K562 (cell line): ENCODE measurements at regions not wholly inside any gene's neighbourhood (a gene's known extent, or its start where the extent isn't known, plus 50 kb on each side); places are given as distances from the start of the nearest gene placed in this dataset.

Experiments used
- DPF2 ChIP-seq: fragments of 450-650 bp; IDR thresholded peaks from 2 replicates; pipeline ENCODE4 v1.6.1; 2016
- EGR1 ChIP-seq: fragments of 450-650 bp; conservative IDR thresholded peaks from 2 replicates; pipeline ENCODE4 v1.6.1; 2017; ENCODE audit warnings: mild to moderate bottlenecking
- ETV6 ChIP-seq, 3 experiments: fragments of 150-350 bp in 1 of 3; sonication (generic) in 1 of 3; formaldehyde crosslinking in 1 of 3; IDR thresholded peaks; 2 replicates each; pipeline versions ENCODE4 v1.6.1 to v1.8.0; 2014 to 2022; ENCODE audit warnings: borderline replicate concordance in 2 of 3, low read depth in 2 of 3, antibody characterized with exemption in 1 of 3, low read length in 1 of 3, mild to moderate bottlenecking in 1 of 3, missing genetic modification reagents in 1 of 3
- EZH2 ChIP-seq: IDR thresholded peaks from 2 replicates; pipeline ENCODE4 v1.6.1; 2012; ENCODE audit warnings: low read depth, mild to moderate bottlenecking, inconsistent platforms, low read length, borderline replicate concordance
- HDAC2 ChIP-seq: fragments of 450-650 bp; IDR thresholded peaks from 2 replicates; pipeline ENCODE4 v1.6.1; 2016; ENCODE audit warnings: mild to moderate bottlenecking
- JUN ChIP-seq, 2 experiments: sonication (generic) in 1 of 2; formaldehyde crosslinking in 1 of 2; IDR thresholded peaks; 2 replicates each; pipeline versions ENCODE4 v1.6.1 to v1.8.0; 2012 to 2022; ENCODE audit warnings: borderline replicate concordance in 2 of 2, mild to moderate bottlenecking in 2 of 2, improper control_type of control experiment in 1 of 2, low read depth in 1 of 2, low read length in 1 of 2, missing genetic modification reagents in 1 of 2
- JUNB ChIP-seq: fragments of 450-650 bp; formaldehyde crosslinking; conservative IDR thresholded peaks from 2 replicates; pipeline ENCODE4 v1.4.0; 2020; ENCODE audit warnings: mild to moderate bottlenecking
- MCM5 ChIP-seq: fragments of 450-650 bp; IDR thresholded peaks from 2 replicates; pipeline ENCODE4 v1.6.1; 2016; ENCODE audit warnings: low read depth
- XRCC4 ChIP-seq: IDR thresholded peaks from one replicate; pipeline ENCODE4 v1.6.1; 2011; ENCODE audit not compliant: insufficient read depth, insufficient read length; ENCODE audit errors: extremely low read depth
- ZBTB1 ChIP-seq: sonication (generic); formaldehyde crosslinking; IDR thresholded peaks from 2 replicates; pipeline ENCODE4 v1.8.1; 2023; ENCODE audit warnings: missing genetic modification reagents, low read depth, mild to moderate bottlenecking, borderline replicate concordance
- ZNF253 ChIP-seq: fragments of 250-450 bp; sonication (Bioruptor Pico); conservative IDR thresholded peaks from 2 replicates; pipeline ENCODE4 v1.6.1; 2021; ENCODE audit warnings: mild to moderate bottlenecking
- TF ChIP-seq, protein P1 (sequence below), 3 experiments: IDR thresholded peaks in 2 of 3; conservative IDR thresholded peaks in 1 of 3; 2 replicates each; pipeline ENCODE4 v1.5.1; 2011 to 2012; ENCODE audit warnings: low read length in 3 of 3, mild to moderate bottlenecking in 3 of 3, control low read depth in 2 of 3, improper control_type of control experiment in 1 of 3, inconsistent platforms in 1 of 3, low read depth in 1 of 3, mixed read lengths in 1 of 3, moderate library complexity in 1 of 3; ENCODE audit not compliant: insufficient read depth in 2 of 3
- TF ChIP-seq, protein P2 (sequence below): fragments of 150-350 bp; IDR thresholded peaks from 2 replicates; pipeline ENCODE4 v1.6.1; 2014; ENCODE audit warnings: low read depth, mild to moderate bottlenecking, low read length, borderline replicate concordance
- TF ChIP-seq, protein P3 (sequence below): sonication (generic); formaldehyde crosslinking; IDR thresholded peaks from 2 replicates; pipeline ENCODE4 v1.8.1; 2023; ENCODE audit warnings: missing genetic modification reagents, mild to moderate bottlenecking, borderline replicate concordance

DNA sequence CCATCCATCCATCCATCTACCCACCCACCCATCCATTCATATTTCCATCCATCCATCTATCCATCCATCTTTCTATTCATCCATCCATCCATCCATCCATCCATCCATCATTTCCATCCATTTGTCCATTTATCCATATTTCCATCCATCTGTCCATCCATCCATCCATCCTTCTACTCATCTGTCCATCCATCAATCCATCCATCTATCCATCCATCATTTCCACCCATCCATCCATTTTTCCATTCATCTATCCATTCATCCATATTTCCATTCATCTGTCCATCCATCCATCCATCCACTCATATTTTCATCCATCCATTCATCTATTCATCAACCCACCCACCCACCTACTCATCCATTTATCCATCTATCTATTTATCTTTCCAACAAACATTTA is 229.6 kb downstream of the TEX29 start:
- no peak for TF ChIP-seq ZBTB1 (CRISPR knock-in tag)
- TF ChIP-seq JUN (IDR thresholded peaks at IDR 0.05; ENCODE audit: borderline replicate concordance, low read depth, low read length) = no peak
- TF ChIP-seq JUN (CRISPR knock-in tag; IDR thresholded peaks at IDR 0.05; ENCODE audit: borderline replicate concordance) = no peak
- no peak for TF ChIP-seq ETV6 (IDR thresholded peaks at IDR 0.05; ENCODE audit: borderline replicate concordance in 1 of 2, low read depth in 2 of 2, low read length in 1 of 2)
- TF ChIP-seq ETV6 (CRISPR knock-in tag; IDR thresholded peaks at IDR 0.05; ENCODE audit: borderline replicate concordance) = no peak
- TF ChIP-seq, protein P1, sequence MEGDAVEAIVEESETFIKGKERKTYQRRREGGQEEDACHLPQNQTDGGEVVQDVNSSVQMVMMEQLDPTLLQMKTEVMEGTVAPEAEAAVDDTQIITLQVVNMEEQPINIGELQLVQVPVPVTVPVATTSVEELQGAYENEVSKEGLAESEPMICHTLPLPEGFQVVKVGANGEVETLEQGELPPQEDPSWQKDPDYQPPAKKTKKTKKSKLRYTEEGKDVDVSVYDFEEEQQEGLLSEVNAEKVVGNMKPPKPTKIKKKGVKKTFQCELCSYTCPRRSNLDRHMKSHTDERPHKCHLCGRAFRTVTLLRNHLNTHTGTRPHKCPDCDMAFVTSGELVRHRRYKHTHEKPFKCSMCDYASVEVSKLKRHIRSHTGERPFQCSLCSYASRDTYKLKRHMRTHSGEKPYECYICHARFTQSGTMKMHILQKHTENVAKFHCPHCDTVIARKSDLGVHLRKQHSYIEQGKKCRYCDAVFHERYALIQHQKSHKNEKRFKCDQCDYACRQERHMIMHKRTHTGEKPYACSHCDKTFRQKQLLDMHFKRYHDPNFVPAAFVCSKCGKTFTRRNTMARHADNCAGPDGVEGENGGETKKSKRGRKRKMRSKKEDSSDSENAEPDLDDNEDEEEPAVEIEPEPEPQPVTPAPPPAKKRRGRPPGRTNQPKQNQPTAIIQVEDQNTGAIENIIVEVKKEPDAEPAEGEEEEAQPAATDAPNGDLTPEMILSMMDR (IDR thresholded peaks at IDR 0.05 in 2 of 3, conservative IDR thresholded peaks at IDR 0.05 in 1 of 3; ENCODE audit: insufficient read depth in 2 of 3, low read depth in 1 of 3, low read length in 3 of 3) = no peak
- TF ChIP-seq XRCC4 = no peak
- TF ChIP-seq HDAC2 = no peak
- TF ChIP-seq EGR1 = no peak
- TF ChIP-seq, protein P2, sequence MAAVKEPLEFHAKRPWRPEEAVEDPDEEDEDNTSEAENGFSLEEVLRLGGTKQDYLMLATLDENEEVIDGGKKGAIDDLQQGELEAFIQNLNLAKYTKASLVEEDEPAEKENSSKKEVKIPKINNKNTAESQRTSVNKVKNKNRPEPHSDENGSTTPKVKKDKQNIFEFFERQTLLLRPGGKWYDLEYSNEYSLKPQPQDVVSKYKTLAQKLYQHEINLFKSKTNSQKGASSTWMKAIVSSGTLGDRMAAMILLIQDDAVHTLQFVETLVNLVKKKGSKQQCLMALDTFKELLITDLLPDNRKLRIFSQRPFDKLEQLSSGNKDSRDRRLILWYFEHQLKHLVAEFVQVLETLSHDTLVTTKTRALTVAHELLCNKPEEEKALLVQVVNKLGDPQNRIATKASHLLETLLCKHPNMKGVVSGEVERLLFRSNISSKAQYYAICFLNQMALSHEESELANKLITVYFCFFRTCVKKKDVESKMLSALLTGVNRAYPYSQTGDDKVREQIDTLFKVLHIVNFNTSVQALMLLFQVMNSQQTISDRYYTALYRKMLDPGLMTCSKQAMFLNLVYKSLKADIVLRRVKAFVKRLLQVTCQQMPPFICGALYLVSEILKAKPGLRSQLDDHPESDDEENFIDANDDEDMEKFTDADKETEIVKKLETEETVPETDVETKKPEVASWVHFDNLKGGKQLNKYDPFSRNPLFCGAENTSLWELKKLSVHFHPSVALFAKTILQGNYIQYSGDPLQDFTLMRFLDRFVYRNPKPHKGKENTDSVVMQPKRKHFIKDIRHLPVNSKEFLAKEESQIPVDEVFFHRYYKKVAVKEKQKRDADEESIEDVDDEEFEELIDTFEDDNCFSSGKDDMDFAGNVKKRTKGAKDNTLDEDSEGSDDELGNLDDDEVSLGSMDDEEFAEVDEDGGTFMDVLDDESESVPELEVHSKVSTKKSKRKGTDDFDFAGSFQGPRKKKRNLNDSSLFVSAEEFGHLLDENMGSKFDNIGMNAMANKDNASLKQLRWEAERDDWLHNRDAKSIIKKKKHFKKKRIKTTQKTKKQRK = no peak
- no peak for TF ChIP-seq DPF2
- TF ChIP-seq, protein P3, sequence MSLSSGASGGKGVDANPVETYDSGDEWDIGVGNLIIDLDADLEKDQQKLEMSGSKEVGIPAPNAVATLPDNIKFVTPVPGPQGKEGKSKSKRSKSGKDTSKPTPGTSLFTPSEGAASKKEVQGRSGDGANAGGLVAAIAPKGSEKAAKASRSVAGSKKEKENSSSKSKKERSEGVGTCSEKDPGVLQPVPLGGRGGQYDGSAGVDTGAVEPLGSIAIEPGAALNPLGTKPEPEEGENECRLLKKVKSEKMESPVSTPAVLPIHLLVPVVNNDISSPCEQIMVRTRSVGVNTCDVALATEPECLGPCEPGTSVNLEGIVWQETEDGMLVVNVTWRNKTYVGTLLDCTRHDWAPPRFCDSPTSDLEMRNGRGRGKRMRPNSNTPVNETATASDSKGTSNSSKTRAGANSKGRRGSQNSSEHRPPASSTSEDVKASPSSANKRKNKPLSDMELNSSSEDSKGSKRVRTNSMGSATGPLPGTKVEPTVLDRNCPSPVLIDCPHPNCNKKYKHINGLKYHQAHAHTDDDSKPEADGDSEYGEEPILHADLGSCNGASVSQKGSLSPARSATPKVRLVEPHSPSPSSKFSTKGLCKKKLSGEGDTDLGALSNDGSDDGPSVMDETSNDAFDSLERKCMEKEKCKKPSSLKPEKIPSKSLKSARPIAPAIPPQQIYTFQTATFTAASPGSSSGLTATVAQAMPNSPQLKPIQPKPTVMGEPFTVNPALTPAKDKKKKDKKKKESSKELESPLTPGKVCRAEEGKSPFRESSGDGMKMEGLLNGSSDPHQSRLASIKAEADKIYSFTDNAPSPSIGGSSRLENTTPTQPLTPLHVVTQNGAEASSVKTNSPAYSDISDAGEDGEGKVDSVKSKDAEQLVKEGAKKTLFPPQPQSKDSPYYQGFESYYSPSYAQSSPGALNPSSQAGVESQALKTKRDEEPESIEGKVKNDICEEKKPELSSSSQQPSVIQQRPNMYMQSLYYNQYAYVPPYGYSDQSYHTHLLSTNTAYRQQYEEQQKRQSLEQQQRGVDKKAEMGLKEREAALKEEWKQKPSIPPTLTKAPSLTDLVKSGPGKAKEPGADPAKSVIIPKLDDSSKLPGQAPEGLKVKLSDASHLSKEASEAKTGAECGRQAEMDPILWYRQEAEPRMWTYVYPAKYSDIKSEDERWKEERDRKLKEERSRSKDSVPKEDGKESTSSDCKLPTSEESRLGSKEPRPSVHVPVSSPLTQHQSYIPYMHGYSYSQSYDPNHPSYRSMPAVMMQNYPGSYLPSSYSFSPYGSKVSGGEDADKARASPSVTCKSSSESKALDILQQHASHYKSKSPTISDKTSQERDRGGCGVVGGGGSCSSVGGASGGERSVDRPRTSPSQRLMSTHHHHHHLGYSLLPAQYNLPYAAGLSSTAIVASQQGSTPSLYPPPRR (CRISPR knock-in tag) = no peak
- TF ChIP-seq JUNB (CRISPR knock-in tag) = no peak
- no peak for TF ChIP-seq MCM5
- TF ChIP-seq EZH2 = no peak
- no peak for TF ChIP-seq ZNF253 (CRISPR knock-in tag)
